Endothelial cell of umbilical vein (primary cell): ENCODE measurements at regions not wholly inside any gene's neighbourhood (a gene's known extent, or its start where the extent isn't known, plus 50 kb on each side); places are given as distances from the start of the nearest gene placed in this dataset.

Source experiments
- BruUV-seq: library from RNA; stranded (reverse); fragments of 400-500 nt; replicated peaks from 2 replicates; lab custom pipeline; 2021; lab: Mats Ljungman, UMichigan
- CTCF ChIA-PET: fragments of 300-600, 350-600 bp; sonication (Branson Sonifier 250); formaldehyde crosslinking; loops from one replicate; lab custom pipeline; 2021; ENCODE audit warnings: antibody characterized with exemption, inconsistent platforms; lab: Charles Lee
- POLR2A ChIA-PET: fragments of 300-600, 350-600 bp; sonication (Branson Sonifier 250); formaldehyde crosslinking; loops from one replicate; lab custom pipeline; 2021; ENCODE audit warnings: antibody characterized with exemption, inconsistent platforms; lab: Charles Lee
- DNase-seq: peaks from one replicate; pipeline ENCODE4 v3.0.0-alpha.2; 2011; ENCODE audit warnings: low read depth, low spot score
- FAIRE-seq: peaks from 2 replicates; lab custom pipeline; 2011; peaks lifted over from hg19 to GRCh38; lab: Jason Lieb, UNC
- H2AFZ ChIP-seq: 2 replicates; pipeline ENCODE4 v1.6.0; 2012; ENCODE audit warnings: low read depth, low read length, control low read depth, inconsistent platforms
- H3K27ac ChIP-seq: 2 replicates; pipeline ENCODE4 v1.5.1; 2011; ENCODE audit warnings: low read depth, mild to moderate bottlenecking, control low read depth, low read length, moderate library complexity; ENCODE audit not compliant: insufficient read depth
- H3K27me3 ChIP-seq, 2 experiments: 2 replicates each; pipeline versions ENCODE4 v1.6.0 to v1.6.1; 2011; ENCODE audit warnings: low read length in 2 of 2, mixed read lengths in 1 of 2; ENCODE audit not compliant: control insufficient read depth in 2 of 2, insufficient read depth in 2 of 2
- H3K36me3 ChIP-seq, 2 experiments: 2 replicates in 1 of 2; 3 replicates in 1 of 2; pipeline ENCODE4 v1.5.1; 2011; ENCODE audit warnings: low read length in 2 of 2, mild to moderate bottlenecking in 1 of 2, moderate library complexity in 1 of 2; ENCODE audit not compliant: control insufficient read depth in 2 of 2, insufficient read depth in 2 of 2; ENCODE audit errors: extremely low read depth in 1 of 2
- H3K4me1 ChIP-seq: 3 replicates; pipeline ENCODE4 v1.5.1; 2011; ENCODE audit warnings: mild to moderate bottlenecking, low read length; ENCODE audit not compliant: control insufficient read depth, insufficient read depth; ENCODE audit errors: extremely low read depth
- H3K4me2 ChIP-seq: 2 replicates; pipeline ENCODE4 v1.6.1; 2011; ENCODE audit warnings: low read length, control low read depth, mixed read lengths; ENCODE audit not compliant: insufficient read depth
- H3K4me3 ChIP-seq, 3 experiments: fragments of 200-600 bp in 1 of 3; sonication (generic), shearing (Covaris generic) in 1 of 3; replicated peaks in 1 of 3; 2 replicates each; pipeline ENCODE4 v1.5.1; 2011 to 2016; ENCODE audit warnings: control low read depth in 3 of 3, low read length in 3 of 3, mild to moderate bottlenecking in 2 of 3, inconsistent platforms in 1 of 3, low read depth in 1 of 3, moderate library complexity in 1 of 3; ENCODE audit not compliant: insufficient read depth in 1 of 3
- H3K79me2 ChIP-seq: 2 replicates; pipeline ENCODE4 v1.6.0; 2012; ENCODE audit warnings: low read length, inconsistent platforms; ENCODE audit not compliant: control insufficient read depth, insufficient read depth
- H3K9ac ChIP-seq: replicated peaks from 2 replicates; pipeline ENCODE3; 2011; ENCODE audit warnings: low read length, control low read depth; ENCODE audit not compliant: insufficient read depth; ENCODE audit errors: extremely low read depth
- H3K9me1 ChIP-seq: replicated peaks from 3 replicates; pipeline ENCODE4 v1.6.0; 2011; ENCODE audit warnings: mild to moderate bottlenecking, low read length; ENCODE audit not compliant: control insufficient read depth, insufficient read depth; ENCODE audit errors: extremely low read depth
- H3K9me3 ChIP-seq: replicated peaks from 2 replicates; pipeline ENCODE4 v1.5.1; 2012; ENCODE audit warnings: low read length, inconsistent platforms; ENCODE audit not compliant: control insufficient read depth, insufficient read depth
- H4K20me1 ChIP-seq: replicated peaks from 2 replicates; pipeline ENCODE3; 2011; ENCODE audit warnings: mild to moderate bottlenecking, low read length; ENCODE audit not compliant: control insufficient read depth, insufficient read depth; ENCODE audit errors: extremely low read depth
- CTCF ChIP-seq, 2 donors: IDR thresholded peaks; 1 replicate in 1 of 2; 2 replicates in 1 of 2; pipeline ENCODE4 v1.5.1; 2011; ENCODE audit warnings: low read length in 2 of 2, mild to moderate bottlenecking in 2 of 2, moderate library complexity in 2 of 2, control low read depth in 1 of 2, inconsistent platforms in 1 of 2, low read depth in 1 of 2; ENCODE audit not compliant: insufficient read depth in 1 of 2; ENCODE audit errors: extremely low read depth in 1 of 2
- EZH2 ChIP-seq: IDR thresholded peaks from 2 replicates; pipeline ENCODE4 v1.6.1; 2012; ENCODE audit warnings: borderline replicate concordance, low read depth, mild to moderate bottlenecking, moderate library complexity, low read length, inconsistent platforms; ENCODE audit not compliant: severe bottlenecking
- FOS ChIP-seq: IDR thresholded peaks from 2 replicates; pipeline ENCODE4 v1.6.1; 2011; ENCODE audit warnings: mild to moderate bottlenecking, low read length, moderate library complexity, borderline replicate concordance; ENCODE audit not compliant: insufficient read depth
- GATA2 ChIP-seq: IDR thresholded peaks from 2 replicates; pipeline ENCODE4 v1.7.0; 2011; ENCODE audit warnings: low read depth, mild to moderate bottlenecking, moderate library complexity, mixed read lengths, low read length; ENCODE audit not compliant: insufficient read length, insufficient read depth
- JUN ChIP-seq: IDR thresholded peaks from 2 replicates; pipeline ENCODE4 v1.6.1; 2011; ENCODE audit warnings: borderline replicate concordance, low read depth; ENCODE audit not compliant: insufficient read length, insufficient read depth
- MAX ChIP-seq: IDR thresholded peaks from 2 replicates; pipeline ENCODE4 v1.6.1; 2011; ENCODE audit not compliant: insufficient read depth, insufficient read length
- MYC ChIP-seq: IDR thresholded peaks from one replicate; pipeline ENCODE4 v1.6.1; 2011; ENCODE audit warnings: mild to moderate bottlenecking, low read depth, low read length
- POLR2A ChIP-seq: IDR thresholded peaks from 2 replicates; pipeline ENCODE4 v1.6.1; 2012; ENCODE audit warnings: low read depth, mild to moderate bottlenecking, control low read depth, low read length
- POLR2AphosphoS5 ChIP-seq: IDR thresholded peaks from 2 replicates; pipeline ENCODE4 v1.6.1; 2012; ENCODE audit warnings: low read depth, mild to moderate bottlenecking, control low read depth, low read length, moderate library complexity; ENCODE audit not compliant: insufficient read depth
- dilution Hi-C: fragments of 300-500 bp; cut with MboI; formaldehyde crosslinking; loops from one replicate; pipeline ENCODE4 v1.15.0; 2019; ENCODE audit warnings: low sequenced_read_pairs; ENCODE audit not compliant: extremely low pct_ligation_motif_present
- intact Hi-C: fragments of 100-400 bp; cut with micrococcal nuclease; formaldehyde crosslinking; loops from one replicate; pipeline ENCODE4 v1.10.0; 2022

- dilution Hi-C loops (no loop called here), intact Hi-C loops (no loop called here)
- DNase-seq, result no peak
- Histone ChIP-seq H3K27me3 (no peaks in the 10 kb centered on the region), H2AFZ (no peak overlapping the region), H3K9me1 (no peaks in the 10 kb centered on the region), H3K4me3 (no peak overlapping the region), H3K36me3 (no peaks in the 10 kb centered on the region), H3K4me2 (no peak overlapping the region), H3K79me2 (no peaks in the 10 kb centered on the region), H3K9me3 (no peaks in the 10 kb centered on the region), H4K20me1 (no peaks in the 10 kb centered on the region), H3K9ac (no peak overlapping the region), H3K27ac (no peak overlapping the region), H3K4me1 (no peaks in the 10 kb centered on the region)
- no peak for FAIRE-seq
- no peak for TF ChIP-seq FOS
- TF ChIP-seq GATA2, result no peak
- no peak for TF ChIP-seq POLR2A
- TF ChIP-seq MAX, result no peak
- no peak for TF ChIP-seq JUN
- no peak for TF ChIP-seq MYC
- TF ChIP-seq POLR2AphosphoS5, result no peak
- no peak for TF ChIP-seq EZH2
- no TSS peak for BruUV-seq
- POLR2A ChIA-PET, result no interaction called here
- CTCF ChIA-PET, result no interaction called here
These were observed 160.1 kb upstream of the BANK1 start for GRCh38 chr4:101630319-101630986.

GRCh38 chr4:101621120-101621519 lies 169.4 kb upstream of the BANK1 start:
- no peak for DNase-seq
- TF ChIP-seq JUN (no peak), CTCF (IDR thresholded peaks at IDR 0.05; ENCODE audit: extremely low read depth in 1 of 2, insufficient read depth in 1 of 2, low read depth in 1 of 2, low read length in 2 of 2) (no peak), MYC (no peak), FOS (no peak), GATA2 (no peak), POLR2A (no peak), POLR2AphosphoS5 (no peak), MAX (no peak), EZH2 (no peak)
- intact Hi-C loops, result no loop called here
- dilution Hi-C loops, result no loop called here
- Histone ChIP-seq H3K27me3 (no peaks in the 10 kb centered on the region), H3K27ac (no peak overlapping the region), H3K79me2 (no peaks in the 10 kb centered on the region), H3K9me1 (no peaks in the 10 kb centered on the region), H4K20me1 (no peaks in the 10 kb centered on the region), H3K4me3 (no peak overlapping the region), H3K9me3 (no peaks in the 10 kb centered on the region), H3K4me2 (no peak overlapping the region), H3K36me3 (no peaks in the 10 kb centered on the region), H3K4me1 (no peaks in the 10 kb centered on the region), H3K9ac (no peak overlapping the region), H2AFZ (no peak overlapping the region)
- no TSS peak for BruUV-seq
- ChIA-PET POLR2A (no interaction called here), CTCF (interaction anchor here (0.8 kb wide), 1 partner anchor 44 kb away, joined by 3 read pairs; no protein-coding TSS in a partner anchor)
- FAIRE-seq, result no peak
